Thoracic aorta (tissue), 2 donors: ENCODE measurements at regions not wholly inside any gene's neighbourhood (a gene's known extent, or its start where the extent isn't known, plus 50 kb on each side); places are given as distances from the start of the nearest gene placed in this dataset.

Experiments
- ATAC-seq: fragments of 150-250 bp; one replicate; pipeline ENCODE4 v1.8.0; 2017; ENCODE audit warnings: low read depth; ENCODE audit not compliant: insufficient number of reproducible peaks, low FRiP score
- DNase-seq: peaks from one replicate; pipeline ENCODE4 v3.0.0-alpha.2; 2020; ENCODE audit warnings: low spot score
- H3K27ac ChIP-seq, 2 donors: fragments of 200-600 bp; sonication (generic); 1 replicate in 1 of 2; 2 replicates in 1 of 2; pipeline ENCODE4 v1.5.1; 2016; ENCODE audit warnings: mild to moderate bottlenecking in 2 of 2, moderate library complexity in 2 of 2
- H3K27me3 ChIP-seq: fragments of 200-600 bp; sonication (generic); replicated peaks from 2 replicates; pipeline ENCODE4 v1.6.0; 2016; ENCODE audit warnings: mild to moderate bottlenecking; ENCODE audit not compliant: insufficient read depth
- H3K36me3 ChIP-seq: fragments of 200-600 bp; sonication (generic); one replicate; pipeline ENCODE4 v1.5.1; 2016
- H3K4me1 ChIP-seq, 2 donors: fragments of 200-600 bp; sonication (generic); 1 replicate in 1 of 2; 2 replicates in 1 of 2; pipeline versions ENCODE4 v1.5.1 to v1.6.0; 2016; ENCODE audit warnings: low read depth in 2 of 2, mild to moderate bottlenecking in 1 of 2; ENCODE audit not compliant: control insufficient read depth in 1 of 2
- H3K4me3 ChIP-seq: fragments of 200-600 bp; sonication (generic); 2 replicates; pipeline ENCODE4 v1.5.1; 2016; ENCODE audit warnings: mild to moderate bottlenecking
- H3K9me3 ChIP-seq: fragments of 200-600 bp; sonication (generic); 2 replicates; pipeline ENCODE4 v1.5.1; 2016
- CTCF ChIP-seq: fragments of 200-600 bp; sonication (generic); IDR thresholded peaks from one replicate; pipeline ENCODE4 v1.5.1; 2019; ENCODE audit warnings: antibody characterized with exemption

GRCh38 chr14:103260629-103261124, 73.4 kb upstream of the EIF5 start:
- H3K4me1 ChIP-seq = peaks cover 0 to 3% of the 10 kb centered on the region in 2 donors
- no peaks in the 10 kb centered on the region for H3K36me3 ChIP-seq
- TF ChIP-seq CTCF = no peak
- peak overlapping the region; percentile 74 for H3K4me3 ChIP-seq
- ATAC-seq (no peak), DNase-seq (no peak)
- no peaks in the 10 kb centered on the region for H3K9me3 ChIP-seq
- no peaks in the 10 kb centered on the region for H3K27me3 ChIP-seq
- H3K27ac ChIP-seq = peak overlapping the region; percentile 53 to 65

- no peak for ATAC-seq
- no peak for TF ChIP-seq CTCF
- Histone ChIP-seq H3K36me3 (no peaks in the 10 kb centered on the region), H3K4me1 (no peaks in the 10 kb centered on the region), H3K27me3 (no peaks in the 10 kb centered on the region), H3K27ac (no peak overlapping the region), H3K4me3 (no peak overlapping the region), H3K9me3 (no peaks in the 10 kb centered on the region)
- DNase-seq = no peak
These were observed 66.7 kb upstream of the EIF5 start for GRCh38 chr14:103267226-103267910.

- H3K27me3 ChIP-seq = no peaks in the 10 kb centered on the region
These were observed 62.8 kb upstream of the EIF5 start for GRCh38 chr14:103271189-103271588.

GRCh38 chr14:103273145-103273744, 60.8 kb upstream of the EIF5 start:
- no peak for TF ChIP-seq CTCF
- Histone ChIP-seq H3K27me3 (peaks cover 7% of the 10 kb centered on the region), H3K27ac (no peak overlapping the region), H3K4me1 (peaks cover 0 to 14% of the 10 kb centered on the region in 2 donors), H3K4me3 (peak overlapping the region; percentile 55), H3K36me3 (no peaks in the 10 kb centered on the region), H3K9me3 (no peaks in the 10 kb centered on the region)
- DNase-seq (no peak), ATAC-seq (no peak)

More at GRCh38 chr14:103271189-103271588, 62.8 kb upstream of the EIF5 start:
- Histone ChIP-seq H3K9me3 (no peaks in the 10 kb centered on the region), H3K36me3 (no peaks in the 10 kb centered on the region), H3K4me3 (no peak overlapping the region), H3K27ac (no peak overlapping the region), H3K4me1 (peaks cover 0 to 14% of the 10 kb centered on the region in 2 donors)
- DNase-seq (no peak), ATAC-seq (no peak)
- no peak for TF ChIP-seq CTCF

GRCh38 chr14:103273745-103274615, 60.1 kb upstream of the EIF5 start:
- no peak for TF ChIP-seq CTCF
- peaks cover 0 to 14% of the 10 kb centered on the region in 2 donors for H3K4me1 ChIP-seq
- ATAC-seq = no peak
- H3K27ac ChIP-seq = no peak overlapping the region
- H3K27me3 ChIP-seq = peaks cover 8% of the 10 kb centered on the region
- no peaks in the 10 kb centered on the region for H3K36me3 ChIP-seq
- no peak for DNase-seq
- no peaks in the 10 kb centered on the region for H3K9me3 ChIP-seq
- peak overlapping the region; percentile 55 for H3K4me3 ChIP-seq
